SK-N-SH (cell line): ENCODE measurements at regions not wholly inside any gene's neighbourhood (a gene's known extent, or its start where the extent isn't known, plus 50 kb on each side); places are given as distances from the start of the nearest gene placed in this dataset.

Experiments
- CTCF ChIA-PET: fragments of 300-600, 350-600 bp; formaldehyde crosslinking; extraction: SDS; loops from one replicate; lab custom pipeline; 2021; lab: Yijun Ruan, JAX
- POLR2A ChIA-PET: fragments of 350-600 bp; sonication (Branson Sonifier 250); formaldehyde crosslinking; extraction: SDS; loops from one replicate; lab custom pipeline; 2020; ENCODE audit warnings: antibody characterized with exemption, inconsistent platforms; lab: Yijun Ruan, JAX
- DNase-seq: peaks from one replicate; pipeline ENCODE4 v3.0.0; 2012
- H2AFZ ChIP-seq: fragments of 200-600 bp; sonication (generic); 2 replicates; pipeline ENCODE4 v1.8.1; 2016; ENCODE audit warnings: antibody characterized with exemption, mild to moderate bottlenecking, low read depth
- H3F3A ChIP-seq: fragments of 200-600 bp; sonication (generic); replicated peaks from 2 replicates; pipeline ENCODE3; 2016; ENCODE audit warnings: antibody characterized with exemption, mild to moderate bottlenecking; ENCODE audit not compliant: insufficient read depth
- H3K27ac ChIP-seq, 2 experiments: fragments of 200-500 bp in 1 of 2; fragments of 200-600 bp in 1 of 2; sonication (Bioruptor generic) in 1 of 2; sonication (generic), shearing (Covaris generic) in 1 of 2; 2 replicates each; pipeline versions ENCODE4 v1.5.1 to v1.6.1; 2014 to 2016; ENCODE audit warnings: low read depth in 2 of 2, inconsistent platforms in 1 of 2, low read length in 1 of 2, mild to moderate bottlenecking in 1 of 2, mixed read lengths in 1 of 2
- H3K27me3 ChIP-seq: fragments of 200-600 bp; sonication (generic), shearing (Covaris generic); 2 replicates; pipeline ENCODE4 v1.6.1; 2016; ENCODE audit warnings: mixed run types; ENCODE audit not compliant: insufficient read depth
- H3K36me3 ChIP-seq, 2 experiments: fragments of 200-500 bp in 1 of 2; fragments of 200-600 bp in 1 of 2; sonication (Bioruptor generic) in 1 of 2; sonication (generic) in 1 of 2; replicated peaks in 1 of 2; 2 replicates each; pipeline versions ENCODE3 to v1.5.1; 2014 to 2016; ENCODE audit warnings: low read length in 1 of 2, mild to moderate bottlenecking in 1 of 2; ENCODE audit not compliant: insufficient read depth in 2 of 2, control insufficient read depth in 1 of 2
- H3K4me1 ChIP-seq, 2 experiments: fragments of 200-500 bp in 1 of 2; fragments of 200-600 bp in 1 of 2; sonication (Bioruptor generic) in 1 of 2; sonication (generic), shearing (Covaris generic) in 1 of 2; 2 replicates each; pipeline versions ENCODE4 v1.5.1 to v1.6.1; 2014 to 2016; ENCODE audit warnings: low read depth in 1 of 2, low read length in 1 of 2, mixed run types in 1 of 2; ENCODE audit not compliant: insufficient read depth in 2 of 2, control insufficient read depth in 1 of 2
- H3K4me2 ChIP-seq: fragments of 200-600 bp; sonication (generic), shearing (Covaris generic); 2 replicates; pipeline ENCODE4 v1.6.1; 2017; ENCODE audit warnings: mixed run types
- H3K4me3 ChIP-seq, 2 experiments: fragments of 200-500 bp in 1 of 2; fragments of 200-600 bp in 1 of 2; sonication (Bioruptor generic) in 1 of 2; sonication (generic), shearing (Covaris generic) in 1 of 2; 2 replicates each; pipeline versions ENCODE4 v1.5.1 to v1.8.1; 2014 to 2016; ENCODE audit warnings: low read depth in 2 of 2, inconsistent platforms in 1 of 2, low read length in 1 of 2, mild to moderate bottlenecking in 1 of 2, mixed read lengths in 1 of 2, moderate library complexity in 1 of 2
- H3K79me2 ChIP-seq: fragments of 200-600 bp; sonication (generic); 2 replicates; pipeline ENCODE4 v1.8.1; 2017; ENCODE audit warnings: mild to moderate bottlenecking; ENCODE audit not compliant: insufficient read depth
- H3K9ac ChIP-seq: fragments of 200-600 bp; sonication (generic); 2 replicates; pipeline ENCODE4 v1.6.1; 2017; ENCODE audit warnings: mixed run types
- H3K9me2 ChIP-seq: fragments of 200-600 bp; sonication (generic); 2 replicates; pipeline ENCODE4 v1.6.1; 2017; ENCODE audit warnings: mixed run types
- H3K9me3 ChIP-seq: fragments of 200-600 bp; sonication (generic); 2 replicates; pipeline ENCODE4 v1.6.1; 2017; ENCODE audit warnings: mixed run types, mild to moderate bottlenecking, moderate library complexity
- H4K20me1 ChIP-seq: fragments of 200-600 bp; sonication (generic); 2 replicates; pipeline ENCODE4 v1.6.1; 2017; ENCODE audit warnings: mild to moderate bottlenecking, mixed run types; ENCODE audit not compliant: insufficient read depth
- CHD2 ChIP-seq: fragments of 150-350 bp; IDR thresholded peaks from 2 replicates; pipeline ENCODE4 v1.6.1; 2018; ENCODE audit warnings: low read length; ENCODE audit not compliant: partially characterized antibody
- ELF1 ChIP-seq: IDR thresholded peaks from 2 replicates; pipeline ENCODE4 v1.4.0; 2012
- FOSL2 ChIP-seq: IDR thresholded peaks from 2 replicates; pipeline ENCODE4 v1.4.0; 2012; ENCODE audit warnings: low read depth, mild to moderate bottlenecking, moderate library complexity, borderline replicate concordance
- JUND ChIP-seq: IDR thresholded peaks from 2 replicates; pipeline ENCODE4 v1.4.0; 2012
- MEF2A ChIP-seq: IDR thresholded peaks from 2 replicates; pipeline ENCODE4 v1.4.0; 2012; ENCODE audit warnings: low read depth, borderline replicate concordance
- MXI1 ChIP-seq: IDR thresholded peaks from 2 replicates; pipeline ENCODE4 v1.6.1; 2012; ENCODE audit warnings: mild to moderate bottlenecking, low read depth, low read length, improper control_type of control experiment
- NRF1 ChIP-seq: IDR thresholded peaks from 2 replicates; pipeline ENCODE4 v1.6.1; 2012; ENCODE audit warnings: low read depth, mild to moderate bottlenecking, low read length
- TCF12 ChIP-seq: IDR thresholded peaks from 2 replicates; pipeline ENCODE4 v1.4.0; 2012
- YY1 ChIP-seq: IDR thresholded peaks from 2 replicates; pipeline ENCODE4 v1.4.0; 2012; ENCODE audit warnings: low read depth, mild to moderate bottlenecking
- WGBS: methylation state at CpG from one replicate; pipeline ENCODE4 v1.1.6; 2017; ENCODE audit warnings: low lambda C conversion rate; 5-methylcytosine and 5-hydroxymethylcytosine counted together
- TF ChIP-seq, protein P1 (sequence below): IDR thresholded peaks from 2 replicates; pipeline ENCODE4 v1.6.1; 2012; ENCODE audit warnings: mild to moderate bottlenecking, low read depth, low read length, moderate library complexity
- TF ChIP-seq, protein P2 (sequence below): IDR thresholded peaks from 2 replicates; pipeline ENCODE4 v1.4.0; 2012; ENCODE audit warnings: low read depth, borderline replicate concordance
- TF ChIP-seq, protein P3 (sequence below): IDR thresholded peaks from 2 replicates; pipeline ENCODE4; 2012

DNA sequence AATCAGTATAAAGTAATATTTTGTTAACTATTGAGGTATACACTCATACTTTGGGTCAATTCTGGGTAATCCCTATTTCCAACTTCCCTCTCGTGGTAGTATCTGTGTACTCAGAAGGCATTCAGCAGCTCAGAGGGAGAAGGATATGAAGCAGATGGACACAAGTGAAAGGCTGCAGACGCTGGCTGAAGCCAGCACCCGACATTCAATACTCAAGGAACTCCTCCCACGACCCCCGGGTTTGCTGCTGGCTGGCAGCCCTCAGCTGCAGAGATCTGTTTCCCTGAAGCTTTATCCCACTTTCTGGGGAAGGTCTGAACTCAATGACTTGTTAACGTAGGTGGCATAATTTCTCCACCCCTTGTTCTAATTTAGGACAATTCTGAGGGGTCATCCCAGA lies 847.3 kb upstream of the SOX11 start:
- Histone ChIP-seq H3K4me1 (no peaks in the 10 kb centered on the region), H3K27me3 (no peaks in the 10 kb centered on the region), H3F3A (no peaks in the 10 kb centered on the region), H3K79me2 (no peaks in the 10 kb centered on the region), H2AFZ (no peak overlapping the region), H3K36me3 (no peaks in the 10 kb centered on the region), H3K4me2 (no peak overlapping the region), H3K4me3 (no peak overlapping the region), H3K27ac (no peak overlapping the region), H4K20me1 (no peaks in the 10 kb centered on the region), H3K9me2 (no peaks in the 10 kb centered on the region), H3K9ac (no peak overlapping the region), H3K9me3 (no peaks in the 10 kb centered on the region; the same call in 1 of the 2 replicates)
- ChIA-PET CTCF (interaction anchor here (1.0 kb wide), 1 partner anchor 10 kb away, joined by 3 read pairs; no protein-coding TSS in a partner anchor), POLR2A (no interaction called here)
- DNase-seq, result no peak
- WGBS, result 5% methylated on average over 6 of the region's 6 CpGs
- TF ChIP-seq JUND (no peak), FOSL2 (no peak), MXI1 (no peak), YY1 (no peak)
- TF ChIP-seq, protein P1, sequence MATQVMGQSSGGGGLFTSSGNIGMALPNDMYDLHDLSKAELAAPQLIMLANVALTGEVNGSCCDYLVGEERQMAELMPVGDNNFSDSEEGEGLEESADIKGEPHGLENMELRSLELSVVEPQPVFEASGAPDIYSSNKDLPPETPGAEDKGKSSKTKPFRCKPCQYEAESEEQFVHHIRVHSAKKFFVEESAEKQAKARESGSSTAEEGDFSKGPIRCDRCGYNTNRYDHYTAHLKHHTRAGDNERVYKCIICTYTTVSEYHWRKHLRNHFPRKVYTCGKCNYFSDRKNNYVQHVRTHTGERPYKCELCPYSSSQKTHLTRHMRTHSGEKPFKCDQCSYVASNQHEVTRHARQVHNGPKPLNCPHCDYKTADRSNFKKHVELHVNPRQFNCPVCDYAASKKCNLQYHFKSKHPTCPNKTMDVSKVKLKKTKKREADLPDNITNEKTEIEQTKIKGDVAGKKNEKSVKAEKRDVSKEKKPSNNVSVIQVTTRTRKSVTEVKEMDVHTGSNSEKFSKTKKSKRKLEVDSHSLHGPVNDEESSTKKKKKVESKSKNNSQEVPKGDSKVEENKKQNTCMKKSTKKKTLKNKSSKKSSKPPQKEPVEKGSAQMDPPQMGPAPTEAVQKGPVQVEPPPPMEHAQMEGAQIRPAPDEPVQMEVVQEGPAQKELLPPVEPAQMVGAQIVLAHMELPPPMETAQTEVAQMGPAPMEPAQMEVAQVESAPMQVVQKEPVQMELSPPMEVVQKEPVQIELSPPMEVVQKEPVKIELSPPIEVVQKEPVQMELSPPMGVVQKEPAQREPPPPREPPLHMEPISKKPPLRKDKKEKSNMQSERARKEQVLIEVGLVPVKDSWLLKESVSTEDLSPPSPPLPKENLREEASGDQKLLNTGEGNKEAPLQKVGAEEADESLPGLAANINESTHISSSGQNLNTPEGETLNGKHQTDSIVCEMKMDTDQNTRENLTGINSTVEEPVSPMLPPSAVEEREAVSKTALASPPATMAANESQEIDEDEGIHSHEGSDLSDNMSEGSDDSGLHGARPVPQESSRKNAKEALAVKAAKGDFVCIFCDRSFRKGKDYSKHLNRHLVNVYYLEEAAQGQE, result no peak

DNA sequence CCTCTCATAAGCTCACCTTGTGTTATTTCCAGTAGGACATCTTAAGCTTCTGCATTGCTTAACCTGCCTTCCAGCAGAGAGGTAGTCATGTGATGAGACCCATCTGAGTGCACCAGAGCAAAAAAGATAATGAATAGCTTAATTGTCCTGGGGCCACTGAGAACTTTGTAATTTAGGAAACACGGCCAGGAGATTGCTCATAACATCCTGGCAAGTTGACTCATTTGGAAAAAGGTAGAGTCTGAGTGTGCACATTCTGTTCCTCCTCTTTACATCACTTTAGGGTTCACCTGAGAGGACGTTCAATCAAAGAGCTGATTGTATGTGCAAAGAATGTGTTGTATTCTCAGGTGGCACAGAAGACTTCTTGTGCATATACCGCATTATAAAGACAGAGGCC lies 830.2 kb upstream of the SOX11 start:
- Histone ChIP-seq H3K9me2 (0 out of 2 replicates have a peak, but pooled peaks cover 3% of the 10 kb centered on the region), H2AFZ (no peak overlapping the region), H4K20me1 (no peaks in the 10 kb centered on the region), H3K4me1 (no peaks in the 10 kb centered on the region), H3K27ac (no peak overlapping the region), H3K36me3 (no peaks in the 10 kb centered on the region), H3K4me2 (no peak overlapping the region), H3K9me3 (peaks cover 6% of the 10 kb centered on the region; the same call in 1 of the 2 replicates), H3K9ac (no peak overlapping the region), H3K4me3 (no peak overlapping the region), H3K79me2 (no peaks in the 10 kb centered on the region), H3F3A (no peaks in the 10 kb centered on the region)
- DNase-seq, result no peak
- POLR2A ChIA-PET, result no interaction called here
- 30% methylated on average over 3 of the region's 3 CpGs for WGBS
- TF ChIP-seq CHD2 (no peak), NRF1 (no peak), MEF2A (no peak), TCF12 (no peak), ELF1 (no peak), YY1 (no peak)
- TF ChIP-seq, protein P2, sequence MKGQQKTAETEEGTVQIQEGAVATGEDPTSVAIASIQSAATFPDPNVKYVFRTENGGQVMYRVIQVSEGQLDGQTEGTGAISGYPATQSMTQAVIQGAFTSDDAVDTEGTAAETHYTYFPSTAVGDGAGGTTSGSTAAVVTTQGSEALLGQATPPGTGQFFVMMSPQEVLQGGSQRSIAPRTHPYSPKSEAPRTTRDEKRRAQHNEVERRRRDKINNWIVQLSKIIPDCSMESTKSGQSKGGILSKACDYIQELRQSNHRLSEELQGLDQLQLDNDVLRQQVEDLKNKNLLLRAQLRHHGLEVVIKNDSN, result no peak
- TF ChIP-seq, protein P3, sequence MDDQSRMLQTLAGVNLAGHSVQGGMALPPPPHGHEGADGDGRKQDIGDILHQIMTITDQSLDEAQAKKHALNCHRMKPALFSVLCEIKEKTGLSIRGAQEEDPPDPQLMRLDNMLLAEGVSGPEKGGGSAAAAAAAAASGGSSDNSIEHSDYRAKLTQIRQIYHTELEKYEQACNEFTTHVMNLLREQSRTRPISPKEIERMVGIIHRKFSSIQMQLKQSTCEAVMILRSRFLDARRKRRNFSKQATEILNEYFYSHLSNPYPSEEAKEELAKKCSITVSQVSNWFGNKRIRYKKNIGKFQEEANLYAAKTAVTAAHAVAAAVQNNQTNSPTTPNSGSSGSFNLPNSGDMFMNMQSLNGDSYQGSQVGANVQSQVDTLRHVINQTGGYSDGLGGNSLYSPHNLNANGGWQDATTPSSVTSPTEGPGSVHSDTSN, result no peak
- TF ChIP-seq, all 33 proteins: peak for 0
- no peaks in the 10 kb centered on the region for H3K27me3 ChIP-seq
- CTCF ChIA-PET, result interaction anchor here (0.8 kb wide), 1 partner anchor 13 kb away, joined by 3 read pairs; no protein-coding TSS in a partner anchor
